ENCODE measurements at regions not wholly inside any gene's neighbourhood (a gene's known extent, or its start where the extent isn't known, plus 50 kb on each side); places are given as distances from the start of the nearest gene placed in this dataset.
A peak's percentile ranks its signal among the peaks of the same experiment; 100 is the strongest.

GRCh38 chr11:27196203-27196897 is 155.7 kb downstream of the BBOX1 start:
- no peaks in the 10 kb centered on the region for H4K20me1 ChIP-seq (ENCODE audit: insufficient read depth)
- no peak for DNase-seq
- no peaks in the 10 kb centered on the region for H3K79me2 ChIP-seq (ENCODE audit: insufficient read depth)
- peak overlapping the region; percentile 47 to 66; a peak in 3 of 4 replicates for H3K27ac ChIP-seq (ENCODE audit: low read depth in 2 of 2, low read length in 1 of 2)
- ChIA-PET CTCF (interaction anchor here (0.8 to 7.5 kb wide), 5 partner anchors 12 to 290 kb away, joined by 3 to 35 read pairs (median 3); no protein-coding TSS in a partner anchor), POLR2A (no interaction called here)
- H3K36me3 ChIP-seq (replicated peaks in 1 of 2; ENCODE audit: control insufficient read depth in 1 of 2, insufficient read depth in 2 of 2, low read length in 1 of 2): no peaks in the 10 kb centered on the region
- peak overlapping the region; percentile 16; the same call in 1 of the 2 replicates for H3K4me2 ChIP-seq
- 0 out of 2 replicates have a peak, but pooled peaks have one; percentile 33 for TF ChIP-seq TEAD4 (IDR thresholded peaks at IDR 0.05; ENCODE audit: borderline replicate concordance, insufficient read depth)
- no peak for TF ChIP-seq FOXM1 (IDR thresholded peaks at IDR 0.05; ENCODE audit: low read depth)
- TF ChIP-seq EP300 (IDR thresholded peaks at IDR 0.05; ENCODE audit: borderline replicate concordance in 1 of 2, low read depth in 1 of 2, low read length in 1 of 2): peak in 1 of 2 experiments; percentile 67; a peak in 2 of 4 replicates
- TF ChIP-seq GATA2 (CRISPR knock-in tag; IDR thresholded peaks at IDR 0.05): no peak
- no peak for TF ChIP-seq NRF1 (IDR thresholded peaks at IDR 0.05; ENCODE audit: low read depth, low read length)
- no peak for TF ChIP-seq CTCF (IDR thresholded peaks at IDR 0.05)
- no peak for TF ChIP-seq EZH2phosphoT487 (IDR thresholded peaks at IDR 0.05; ENCODE audit: borderline replicate concordance, low read depth)
- TF ChIP-seq CHD2 (IDR thresholded peaks at IDR 0.05; ENCODE audit: low read length, partially characterized antibody): no peak
- no peak for TF ChIP-seq RFX5 (IDR thresholded peaks at IDR 0.05; ENCODE audit: low read length)
- TF ChIP-seq MAX (IDR thresholded peaks at IDR 0.05; ENCODE audit: low read depth): no peak
- TF ChIP-seq, protein P1, sequence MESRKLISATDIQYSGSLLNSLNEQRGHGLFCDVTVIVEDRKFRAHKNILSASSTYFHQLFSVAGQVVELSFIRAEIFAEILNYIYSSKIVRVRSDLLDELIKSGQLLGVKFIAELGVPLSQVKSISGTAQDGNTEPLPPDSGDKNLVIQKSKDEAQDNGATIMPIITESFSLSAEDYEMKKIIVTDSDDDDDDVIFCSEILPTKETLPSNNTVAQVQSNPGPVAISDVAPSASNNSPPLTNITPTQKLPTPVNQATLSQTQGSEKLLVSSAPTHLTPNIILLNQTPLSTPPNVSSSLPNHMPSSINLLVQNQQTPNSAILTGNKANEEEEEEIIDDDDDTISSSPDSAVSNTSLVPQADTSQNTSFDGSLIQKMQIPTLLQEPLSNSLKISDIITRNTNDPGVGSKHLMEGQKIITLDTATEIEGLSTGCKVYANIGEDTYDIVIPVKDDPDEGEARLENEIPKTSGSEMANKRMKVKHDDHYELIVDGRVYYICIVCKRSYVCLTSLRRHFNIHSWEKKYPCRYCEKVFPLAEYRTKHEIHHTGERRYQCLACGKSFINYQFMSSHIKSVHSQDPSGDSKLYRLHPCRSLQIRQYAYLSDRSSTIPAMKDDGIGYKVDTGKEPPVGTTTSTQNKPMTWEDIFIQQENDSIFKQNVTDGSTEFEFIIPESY (IDR thresholded peaks at IDR 0.05; ENCODE audit: borderline replicate concordance, low read depth): no peak
- TF ChIP-seq TAF1 (IDR thresholded peaks at IDR 0.05; ENCODE audit: borderline replicate concordance, low read depth, low read length): no peak
- TF ChIP-seq RAD21 (IDR thresholded peaks at IDR 0.05; ENCODE audit: low read length): no peak
- TF ChIP-seq, protein P2, sequence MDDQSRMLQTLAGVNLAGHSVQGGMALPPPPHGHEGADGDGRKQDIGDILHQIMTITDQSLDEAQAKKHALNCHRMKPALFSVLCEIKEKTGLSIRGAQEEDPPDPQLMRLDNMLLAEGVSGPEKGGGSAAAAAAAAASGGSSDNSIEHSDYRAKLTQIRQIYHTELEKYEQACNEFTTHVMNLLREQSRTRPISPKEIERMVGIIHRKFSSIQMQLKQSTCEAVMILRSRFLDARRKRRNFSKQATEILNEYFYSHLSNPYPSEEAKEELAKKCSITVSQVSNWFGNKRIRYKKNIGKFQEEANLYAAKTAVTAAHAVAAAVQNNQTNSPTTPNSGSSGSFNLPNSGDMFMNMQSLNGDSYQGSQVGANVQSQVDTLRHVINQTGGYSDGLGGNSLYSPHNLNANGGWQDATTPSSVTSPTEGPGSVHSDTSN (IDR thresholded peaks at IDR 0.05): peak; percentile 57
- TF ChIP-seq JUND (IDR thresholded peaks at IDR 0.05): peak; percentile 25; the same call in 1 of the 2 replicates
- TF ChIP-seq MEF2A (IDR thresholded peaks at IDR 0.05; ENCODE audit: borderline replicate concordance, low read depth): no peak
- TF ChIP-seq RCOR1 (IDR thresholded peaks at IDR 0.05; ENCODE audit: low read length): peak; percentile 50; the same call in 1 of the 2 replicates
- peak; percentile 84 for TF ChIP-seq TCF12 (IDR thresholded peaks at IDR 0.05)
- H3K9me3 ChIP-seq: no peaks in the 10 kb centered on the region
- H3K27me3 ChIP-seq (ENCODE audit: insufficient read depth): no peaks in the 10 kb centered on the region
- peaks cover 3% of the 10 kb centered on the region for H3F3A ChIP-seq (replicated peaks; ENCODE audit: insufficient read depth)
- no peaks in the 10 kb centered on the region for H3K9me2 ChIP-seq
- H2AFZ ChIP-seq (ENCODE audit: low read depth): no peak overlapping the region
- WGBS (ENCODE audit: low lambda C conversion rate): 45% methylated on average over 6 of the region's 6 CpGs
- H3K4me1 ChIP-seq (ENCODE audit: control insufficient read depth in 1 of 2, insufficient read depth in 2 of 2, low read depth in 1 of 2, low read length in 1 of 2): peaks cover 25 to 28% of the 10 kb centered on the region in 2 experiments; a peak in 3 of 4 replicates
- peak overlapping the region; percentile 18 for H3K9ac ChIP-seq
- no peak overlapping the region for H3K4me3 ChIP-seq (ENCODE audit: low read depth in 2 of 2, low read length in 1 of 2)

All from SK-N-SH (cell line).